ENCODE measurements at regions not wholly inside any gene's neighbourhood (a gene's known extent, or its start where the extent isn't known, plus 50 kb on each side); places are given as distances from the start of the nearest gene placed in this dataset.

DNA sequence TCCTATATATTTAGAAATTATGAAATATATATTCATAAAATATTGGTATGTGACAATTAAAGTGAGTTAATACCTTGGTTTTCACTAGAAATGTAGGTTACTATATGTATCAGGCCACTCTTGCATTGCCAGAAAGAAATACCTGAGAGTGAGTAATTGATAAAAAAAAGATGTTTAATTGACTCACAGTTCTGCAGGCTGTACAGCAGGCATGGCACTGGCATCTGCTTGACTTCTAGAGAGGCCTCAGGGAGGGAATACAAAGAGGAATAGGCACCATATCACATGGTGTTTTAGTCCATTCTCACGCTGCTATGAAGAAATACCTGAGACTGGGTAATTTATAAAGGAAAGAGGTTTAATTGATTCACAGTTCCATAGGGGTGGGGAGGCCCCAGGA, 1560.6 kb downstream of the STIM2 start:
- TF ChIP-seq POLR2AphosphoS5 (IDR thresholded peaks at IDR 0.05; ENCODE audit: low read depth, low read length), result no peak
- TF ChIP-seq, protein P1, sequence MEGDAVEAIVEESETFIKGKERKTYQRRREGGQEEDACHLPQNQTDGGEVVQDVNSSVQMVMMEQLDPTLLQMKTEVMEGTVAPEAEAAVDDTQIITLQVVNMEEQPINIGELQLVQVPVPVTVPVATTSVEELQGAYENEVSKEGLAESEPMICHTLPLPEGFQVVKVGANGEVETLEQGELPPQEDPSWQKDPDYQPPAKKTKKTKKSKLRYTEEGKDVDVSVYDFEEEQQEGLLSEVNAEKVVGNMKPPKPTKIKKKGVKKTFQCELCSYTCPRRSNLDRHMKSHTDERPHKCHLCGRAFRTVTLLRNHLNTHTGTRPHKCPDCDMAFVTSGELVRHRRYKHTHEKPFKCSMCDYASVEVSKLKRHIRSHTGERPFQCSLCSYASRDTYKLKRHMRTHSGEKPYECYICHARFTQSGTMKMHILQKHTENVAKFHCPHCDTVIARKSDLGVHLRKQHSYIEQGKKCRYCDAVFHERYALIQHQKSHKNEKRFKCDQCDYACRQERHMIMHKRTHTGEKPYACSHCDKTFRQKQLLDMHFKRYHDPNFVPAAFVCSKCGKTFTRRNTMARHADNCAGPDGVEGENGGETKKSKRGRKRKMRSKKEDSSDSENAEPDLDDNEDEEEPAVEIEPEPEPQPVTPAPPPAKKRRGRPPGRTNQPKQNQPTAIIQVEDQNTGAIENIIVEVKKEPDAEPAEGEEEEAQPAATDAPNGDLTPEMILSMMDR (IDR thresholded peaks at IDR 0.05), result no peak
- no peak for TF ChIP-seq TCF7L2 (IDR thresholded peaks at IDR 0.05; ENCODE audit: low read depth, low read length)
- no peak for TF ChIP-seq REST (IDR thresholded peaks at IDR 0.05; ENCODE audit: insufficient read depth in 1 of 2, low read depth in 2 of 2, low read length in 1 of 2)
- no peak for TF ChIP-seq SIN3A (IDR thresholded peaks at IDR 0.05; ENCODE audit: borderline replicate concordance, insufficient read depth, low read depth, low read length)

Measured in Panc1 (cell line).